H1 (cell line): ENCODE measurements at regions not wholly inside any gene's neighbourhood (a gene's known extent, or its start where the extent isn't known, plus 50 kb on each side); places are given as distances from the start of the nearest gene placed in this dataset.

Experiments
- RAD21 ChIP-seq, 2 experiments: IDR thresholded peaks in 1 of 2; conservative IDR thresholded peaks in 1 of 2; 2 replicates each; pipeline ENCODE4 v1.6.1; 2011; ENCODE audit warnings: low read depth in 2 of 2, low read length in 2 of 2, improper control_type of control experiment in 1 of 2, inconsistent platforms in 1 of 2, mild to moderate bottlenecking in 1 of 2, moderate library complexity in 1 of 2
- RFX5 ChIP-seq: IDR thresholded peaks from 2 replicates; pipeline ENCODE4 v1.6.1; 2011; ENCODE audit warnings: low read depth, low read length, improper control_type of control experiment, borderline replicate concordance
- RXRA ChIP-seq: IDR thresholded peaks from 2 replicates; pipeline ENCODE4 v1.6.1; 2011; ENCODE audit warnings: low read depth, mild to moderate bottlenecking, low read length, moderate library complexity; ENCODE audit not compliant: insufficient read depth
- SRF ChIP-seq: IDR thresholded peaks from 2 replicates; pipeline ENCODE4 v1.6.1; 2011; ENCODE audit warnings: mild to moderate bottlenecking, low read depth, low read length, moderate library complexity

GRCh38 chr1:38123356-38124135 lies 77.0 kb upstream of the POU3F1 start (continued):
- TF ChIP-seq RFX5 (no peak), RAD21 (IDR thresholded peaks at IDR 0.05 in 1 of 2, conservative IDR thresholded peaks at IDR 0.05 in 1 of 2; ENCODE audit: low read depth in 2 of 2, low read length in 2 of 2) (no peak; a peak in 1 of 4 replicates), RXRA (no peak), SRF (no peak)
- TF ChIP-seq, all 59 proteins: peak for 0
